A673 (cell line): ENCODE measurements at regions not wholly inside any gene's neighbourhood (a gene's known extent, or its start where the extent isn't known, plus 50 kb on each side); places are given as distances from the start of the nearest gene placed in this dataset.
"Not testable (repeated sequence)": the region's sequence is repeated elsewhere in the genome, so short reads cannot be mapped to it uniquely, and the experiment has no call there.

Experiments used
- BruUV-seq: library from RNA; stranded (reverse); fragments of 400-500 nt; replicated peaks from 2 replicates; lab custom pipeline; 2021; lab: Mats Ljungman, UMichigan
- CTCF ChIA-PET: fragments of 300-600 bp; sonication (Branson Sonifier 250); formaldehyde crosslinking; loops from one replicate; lab custom pipeline; 2022; ENCODE audit warnings: antibody characterized with exemption; lab: Charles Lee
- POLR2A ChIA-PET: fragments of 300-600 bp; sonication (Branson Sonifier 250); formaldehyde crosslinking; loops from one replicate; lab custom pipeline; 2022; ENCODE audit warnings: antibody characterized with exemption; ENCODE audit not compliant: low non-redundant PET; lab: Charles Lee
- DNase-seq: peaks from one replicate; pipeline ENCODE4 v3.0.0-alpha.2; 2015; ENCODE audit warnings: low spot score
- H3K27ac ChIP-seq: fragments of 200-600 bp; sonication (generic); 2 replicates; pipeline ENCODE4 v1.5.1; 2016; ENCODE audit warnings: mixed run types, low read depth, mild to moderate bottlenecking, mixed read lengths, antibody characterized with exemption, low read length; ENCODE audit not compliant: poor library complexity, severe bottlenecking
- H3K27me3 ChIP-seq: fragments of 200-600 bp; sonication (generic); replicated peaks from 2 replicates; pipeline ENCODE4 v1.6.1; 2017; ENCODE audit warnings: mixed run types, low read depth, mild to moderate bottlenecking, mixed read lengths, antibody characterized with exemption, low read length; ENCODE audit not compliant: insufficient read depth, poor library complexity
- H3K36me3 ChIP-seq: fragments of 200-600 bp; sonication (generic); 2 replicates; pipeline ENCODE4 v1.6.1; 2016; ENCODE audit warnings: mixed run types, mild to moderate bottlenecking, mixed read lengths, antibody characterized with exemption, low read length; ENCODE audit not compliant: insufficient read depth, poor library complexity, severe bottlenecking
- H3K4me1 ChIP-seq: fragments of 200-600 bp; sonication (generic); 2 replicates; pipeline ENCODE4 v1.6.1; 2017; ENCODE audit warnings: mixed run types, mild to moderate bottlenecking, mixed read lengths, antibody characterized with exemption, low read length; ENCODE audit not compliant: insufficient read depth, poor library complexity, severe bottlenecking
- H3K4me3 ChIP-seq: fragments of 200-600 bp; sonication (generic); 2 replicates; pipeline ENCODE4 v1.5.1; 2016; ENCODE audit warnings: low read depth, mixed run types, mild to moderate bottlenecking, mixed read lengths, low read length; ENCODE audit not compliant: poor library complexity, severe bottlenecking
- H3K9me3 ChIP-seq: fragments of 200-600 bp; sonication (generic); 2 replicates; pipeline ENCODE4 v1.6.1; 2016; ENCODE audit warnings: mixed run types, low read depth, mild to moderate bottlenecking, mixed read lengths, antibody characterized with exemption, low read length; ENCODE audit not compliant: poor library complexity, severe bottlenecking
- CTCF ChIP-seq: fragments of 300-800, 200-600 bp; sonication (generic); conservative IDR thresholded peaks from 2 replicates; pipeline ENCODE4 v1.5.1; 2017; ENCODE audit warnings: low read depth, mild to moderate bottlenecking, antibody characterized with exemption, low read length, moderate library complexity, mixed read lengths
- EZH2 ChIP-seq: fragments of 200-600 bp; sonication (generic); IDR thresholded peaks from 2 replicates; pipeline ENCODE4 v1.6.1; 2017; ENCODE audit warnings: borderline replicate concordance, low read depth, mild to moderate bottlenecking, mixed read lengths, antibody characterized with exemption, low read length; ENCODE audit not compliant: poor library complexity, severe bottlenecking
- intact Hi-C: fragments of 100-400 bp; cut with micrococcal nuclease; formaldehyde crosslinking; loops from one replicate; pipeline ENCODE4 v1.10.0; 2022; ENCODE audit not compliant: unreplicated experiment

- Histone ChIP-seq H3K4me3 (no peak overlapping the region), H3K9me3 (no peaks in the 10 kb centered on the region), H3K27me3 (no peaks in the 10 kb centered on the region), H3K4me1 (peaks cover 24% of the 10 kb centered on the region), H3K36me3 (no peaks in the 10 kb centered on the region), H3K27ac (peak overlapping the region; percentile 81)
- peak; percentile 78 for DNase-seq
- BruUV-seq, result no TSS peak
- ChIA-PET POLR2A (no interaction called here), CTCF (interaction anchor here (0.6 to 1.2 kb wide), 2 partner anchors 10 to 243 kb away, joined by 4 to 5 read pairs; no protein-coding TSS in a partner anchor)
- TF ChIP-seq EZH2 (no peak), CTCF (peak; percentile 73)
- intact Hi-C loops, result no loop called here
These were observed 260.9 kb upstream of the TUT7 start for GRCh38 chr9:86614871-86615849.

GRCh38 chr9:86613943-86614342, 259.7 kb upstream of the TUT7 start:
- ChIA-PET POLR2A (no interaction called here), CTCF (no interaction called here)
- intact Hi-C loops, result no loop called here
- no peaks in the 10 kb centered on the region for H3K9me3 ChIP-seq
- DNase-seq, result no peak
- no peaks in the 10 kb centered on the region for H3K36me3 ChIP-seq
- H3K27me3 ChIP-seq, result no peaks in the 10 kb centered on the region
- H3K27ac ChIP-seq, result peak overlapping the region; percentile 81
- peaks cover 24% of the 10 kb centered on the region for H3K4me1 ChIP-seq
- no peak for TF ChIP-seq CTCF
- no peak for TF ChIP-seq EZH2
- no TSS peak for BruUV-seq
- H3K4me3 ChIP-seq, result no peak overlapping the region

GRCh38 chr9:86611534-86611933, 257.3 kb upstream of the TUT7 start:
- H3K27me3 ChIP-seq, H3K4me3 ChIP-seq, BruUV-seq, H3K27ac ChIP-seq, intact Hi-C loops, H3K36me3 ChIP-seq, POLR2A ChIA-PET, CTCF ChIA-PET, H3K9me3 ChIP-seq, DNase-seq: not testable (repeated sequence)
- H3K4me1 ChIP-seq, result peaks cover 24% of the 10 kb centered on the region
